GM19438 (cell line): ENCODE measurements at regions not wholly inside any gene's neighbourhood (a gene's known extent, or its start where the extent isn't known, plus 50 kb on each side); places are given as distances from the start of the nearest gene placed in this dataset.
A peak's percentile ranks its signal among the peaks of the same experiment; 100 is the strongest.
"Not testable (repeated sequence)": the region's sequence is repeated elsewhere in the genome, so short reads cannot be mapped to it uniquely, and the experiment has no call there.

Source experiments
- ATAC-seq: cut with Tn5 transposase; IDR thresholded peaks from one replicate; pipeline ENCODE4 v1.9.1; 2021; ENCODE audit warnings: low read depth; ENCODE audit not compliant: unreplicated experiment

DNA sequence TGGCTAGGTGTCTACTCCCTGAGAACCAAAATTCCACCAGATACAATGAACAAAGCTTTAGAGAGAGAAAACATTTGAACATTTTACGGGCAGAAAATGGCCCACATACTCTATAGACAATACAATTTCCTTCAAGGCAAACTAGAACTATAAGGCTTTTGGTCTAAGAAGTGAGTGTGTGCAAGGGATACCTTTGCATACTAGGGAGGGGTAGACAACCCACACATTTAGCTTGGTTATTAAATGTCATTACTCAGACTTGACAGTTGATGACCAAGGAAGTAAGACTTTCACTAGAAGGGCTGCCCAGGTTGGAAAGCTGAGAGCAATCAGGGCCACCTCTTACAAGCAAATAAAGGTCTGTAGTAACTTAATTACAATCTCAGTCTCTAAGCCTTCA lies 64.0 kb upstream of the PLEKHM1 start:
- ATAC-seq, result not testable (repeated sequence)

DNA sequence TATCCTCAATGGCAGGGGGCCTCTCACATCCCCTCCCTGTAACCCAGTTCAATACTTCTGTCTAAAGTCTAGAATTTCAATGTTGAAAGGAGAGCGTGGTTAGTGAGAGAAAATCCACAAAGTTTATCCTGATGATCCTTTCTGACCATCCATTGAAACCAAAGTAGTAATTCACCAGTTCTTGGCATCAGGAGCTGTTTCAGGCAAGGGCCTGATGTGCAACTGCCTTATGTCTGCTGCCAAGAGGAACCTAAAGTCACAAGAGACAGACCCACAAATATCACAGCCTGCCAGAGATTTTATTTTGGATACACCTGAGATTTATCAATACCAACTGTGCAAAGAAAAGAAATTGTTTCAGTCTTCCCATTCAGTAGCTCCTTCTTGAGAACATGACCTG lies 68.3 kb upstream of the PLEKHM1 start:
- not testable (repeated sequence) for ATAC-seq

DNA sequence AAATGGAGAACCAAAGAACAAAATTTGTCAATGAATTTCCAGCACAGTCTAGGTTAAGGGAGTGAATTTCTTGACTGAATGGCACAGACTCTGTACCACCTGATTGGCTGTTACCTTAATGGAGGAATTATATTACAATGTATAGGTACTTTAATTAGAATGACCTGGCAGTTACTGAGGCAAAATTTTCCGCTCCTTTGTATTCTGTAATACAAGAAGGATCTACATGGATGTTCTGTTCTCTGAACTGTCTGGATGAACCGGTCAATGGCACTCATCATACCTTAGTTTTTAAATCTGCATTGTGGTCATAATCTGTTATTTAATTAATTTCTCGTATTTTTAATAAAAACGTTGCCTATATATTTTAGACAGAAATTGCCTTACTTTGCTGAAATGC lies 72.3 kb upstream of the PLEKHM1 start:
- not testable (repeated sequence) for ATAC-seq

DNA sequence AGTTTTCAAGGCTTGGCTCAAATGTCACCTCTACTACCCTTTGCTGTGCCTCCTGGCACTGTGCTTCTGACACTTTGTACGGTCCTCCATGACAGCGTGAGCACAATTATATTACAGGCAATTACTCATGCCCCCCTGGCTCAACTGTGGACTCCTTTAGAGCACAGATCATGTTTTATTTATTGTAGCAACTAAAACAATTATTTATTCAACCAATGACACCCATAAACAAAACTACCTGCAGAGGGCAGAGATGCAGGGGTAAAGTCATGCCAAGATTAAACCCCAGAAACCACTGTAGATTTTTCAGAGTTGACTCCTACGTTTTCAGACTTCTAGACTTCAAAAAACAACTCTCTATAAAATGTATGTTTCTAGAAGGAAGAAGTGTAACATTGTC lies 72.8 kb upstream of the PLEKHM1 start:
- not testable (repeated sequence) for ATAC-seq

DNA sequence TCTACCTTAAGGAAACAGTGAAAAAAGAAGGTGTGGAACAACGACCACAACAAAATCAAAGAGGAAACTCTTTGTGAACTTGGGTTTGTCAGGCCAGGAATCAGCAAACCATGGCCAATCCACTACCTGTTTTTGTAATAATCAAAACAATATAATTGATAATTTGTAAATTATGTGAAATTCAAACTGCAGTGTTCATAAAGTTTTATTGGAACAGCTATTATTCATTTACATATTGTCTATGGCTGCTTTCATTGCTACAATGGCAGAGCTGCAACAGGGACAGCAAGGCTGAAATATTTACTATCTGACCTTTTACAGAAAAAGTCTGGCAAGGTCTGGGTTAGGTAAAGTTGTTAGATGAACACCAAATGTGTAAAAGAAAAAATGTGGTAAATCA lies 77.8 kb upstream of the PLEKHM1 start:
- not testable (repeated sequence) for ATAC-seq

DNA sequence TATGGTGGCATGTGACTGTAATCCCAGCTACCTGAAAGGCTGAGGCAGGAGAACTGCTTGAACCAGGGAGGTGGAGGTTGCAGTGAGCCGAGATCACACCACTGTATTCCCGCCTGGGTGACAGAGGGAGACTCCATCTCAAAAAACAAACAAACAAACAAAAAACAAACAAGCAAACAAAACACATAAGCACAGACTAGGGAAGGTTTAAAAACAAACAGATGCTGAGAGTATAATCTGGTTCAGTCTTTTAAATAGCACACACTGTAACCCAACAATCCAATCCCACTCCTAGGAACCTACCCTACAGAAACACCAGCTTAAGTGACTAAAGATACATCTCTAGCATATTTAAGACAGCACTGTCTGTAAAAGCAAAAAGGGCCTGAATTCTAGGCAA lies 82.8 kb upstream of the PLEKHM1 start:
- ATAC-seq, result not testable (repeated sequence)

DNA sequence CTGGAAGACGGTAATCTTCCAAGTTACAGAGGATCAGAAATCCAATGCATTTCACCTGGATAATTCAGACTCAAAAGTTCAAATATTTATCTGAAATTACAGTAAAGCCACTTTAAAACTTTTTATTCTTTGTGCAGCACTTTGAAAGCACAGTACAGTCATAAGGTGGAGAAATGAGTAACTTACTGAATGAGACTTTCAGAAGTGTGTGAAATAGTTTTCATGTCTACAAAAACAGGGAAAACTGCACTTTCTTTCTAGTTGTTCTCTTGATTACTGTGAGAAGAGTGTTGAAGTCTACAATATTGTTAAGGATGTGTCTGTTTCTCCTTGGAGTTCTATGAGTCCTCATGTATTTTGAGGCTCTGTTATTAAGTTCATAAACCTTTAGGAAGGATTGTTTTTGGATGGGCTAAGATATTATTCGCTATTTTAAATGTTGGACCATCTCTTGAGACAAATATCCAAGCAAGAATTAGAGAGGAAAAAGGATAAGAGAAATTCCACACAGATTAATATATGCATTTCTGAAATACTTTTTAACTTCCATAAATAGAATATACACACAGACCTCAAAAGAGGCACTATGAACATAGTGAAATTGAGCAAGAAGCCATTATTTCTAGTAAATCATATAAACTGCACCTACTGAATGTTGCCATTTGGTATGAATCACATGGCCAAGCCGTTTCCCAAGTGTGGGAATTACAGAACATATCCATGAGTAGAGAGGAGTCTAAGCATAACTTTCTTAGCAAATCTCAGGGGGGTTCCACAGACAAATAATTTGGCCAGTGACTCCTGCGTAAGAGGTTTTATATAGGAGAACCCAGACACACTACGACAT lies 83.6 kb upstream of the PLEKHM1 start:
- ATAC-seq, result no peak

DNA sequence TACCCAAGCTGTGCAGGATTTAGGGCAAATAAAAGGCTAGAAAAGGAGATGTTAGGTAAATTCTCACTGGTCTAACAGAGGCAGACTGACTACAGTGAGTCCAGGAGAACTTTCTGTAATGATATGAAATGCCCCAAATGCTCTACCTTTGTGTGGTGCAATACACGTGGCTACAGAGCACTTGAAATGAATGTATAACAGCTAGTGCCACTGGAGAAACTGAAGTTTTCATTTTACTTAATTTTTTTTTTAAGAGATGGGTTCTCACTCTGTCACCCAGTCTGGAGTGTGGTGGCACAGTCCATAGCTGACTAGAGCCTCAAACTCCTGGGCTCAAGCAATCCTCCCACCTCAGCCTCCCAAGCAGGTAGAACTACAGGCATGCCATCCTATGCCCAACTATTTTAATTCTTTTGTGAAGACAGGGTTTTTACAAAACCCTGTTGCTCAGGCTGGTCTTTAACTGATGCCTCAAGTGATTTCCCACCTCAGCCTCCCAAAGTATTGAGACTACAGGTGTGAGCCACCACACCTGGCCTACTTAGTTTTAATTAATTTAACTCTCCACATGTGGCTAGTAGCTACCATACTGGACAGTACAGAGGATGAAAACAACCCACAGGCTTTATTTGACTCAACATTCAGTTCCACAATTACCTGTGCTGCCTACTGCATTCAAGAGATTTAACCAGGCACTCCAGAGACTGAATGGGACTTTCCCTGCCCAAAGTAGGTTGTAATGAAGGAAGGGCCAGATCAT lies 84.8 kb upstream of the PLEKHM1 start:
- no peak for ATAC-seq

DNA sequence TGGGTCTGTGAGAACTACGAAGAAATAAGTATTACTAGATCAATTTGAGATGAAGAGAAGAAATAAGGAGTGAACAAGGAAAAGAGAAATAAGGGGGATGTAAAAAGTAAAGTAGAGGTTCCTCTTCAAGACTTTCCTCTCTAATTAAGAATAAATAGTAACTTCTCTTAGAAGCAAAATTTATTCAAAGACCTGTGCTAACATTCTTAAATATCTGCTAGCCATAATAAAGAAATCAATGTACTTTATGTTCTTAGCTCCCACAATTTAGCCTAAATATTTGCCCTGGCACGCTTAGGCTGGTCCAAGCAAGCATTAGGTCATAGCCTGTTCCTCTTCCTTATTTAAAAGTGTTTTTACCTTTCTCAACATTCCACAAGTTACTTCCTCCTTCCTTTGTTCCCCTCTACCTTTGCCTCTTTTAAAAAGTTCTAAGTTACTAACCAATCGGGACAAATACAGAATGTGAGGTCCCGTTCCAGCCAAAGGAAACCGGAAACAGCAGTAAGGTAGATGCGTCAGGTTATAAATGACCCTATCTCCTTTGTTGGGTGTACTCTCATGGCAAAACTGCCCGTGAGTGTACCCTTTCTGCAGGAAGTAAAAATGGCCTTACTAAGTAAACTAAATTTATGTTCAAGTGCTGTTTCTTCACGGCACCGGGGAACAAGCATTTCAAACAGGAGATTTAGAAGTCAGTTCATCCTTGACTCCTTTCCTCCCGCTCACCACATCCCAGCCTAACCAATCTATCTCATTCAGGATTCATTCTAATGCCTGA lies 86.2 kb upstream of the PLEKHM1 start:
- not testable (repeated sequence) for ATAC-seq

DNA sequence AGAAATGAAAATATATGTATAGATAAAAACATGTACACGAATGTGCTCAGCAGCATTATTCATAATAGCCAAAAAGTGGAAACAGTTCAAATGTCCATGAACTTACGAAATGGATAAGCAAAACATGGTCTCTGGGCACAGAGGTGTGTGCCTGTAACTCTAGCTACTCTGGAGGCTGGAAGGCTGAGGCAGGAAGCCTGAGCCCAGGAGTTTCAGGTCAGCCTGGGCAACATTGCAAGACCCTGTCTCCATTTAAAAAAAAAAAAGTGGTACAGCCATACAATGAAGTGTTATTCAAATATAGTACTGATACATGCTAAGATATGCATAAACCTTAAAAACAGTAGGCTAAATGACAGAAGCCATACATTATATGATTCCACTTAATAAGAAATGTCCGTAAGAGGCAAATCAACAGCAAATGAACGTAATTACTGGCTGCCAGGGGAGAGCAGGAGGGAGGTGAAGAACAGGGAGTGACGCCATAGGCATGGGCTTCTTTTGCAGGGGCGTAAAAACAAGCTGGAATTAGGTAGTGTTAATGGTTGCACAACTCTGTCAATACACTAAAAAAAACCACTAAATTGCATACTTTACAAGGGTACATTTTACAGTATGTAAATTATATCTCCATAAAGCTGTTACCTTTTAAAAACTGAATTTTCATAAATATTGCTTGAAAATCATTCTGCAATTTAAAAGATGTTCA lies 87.2 kb upstream of the PLEKHM1 start:
- no peak for ATAC-seq

DNA sequence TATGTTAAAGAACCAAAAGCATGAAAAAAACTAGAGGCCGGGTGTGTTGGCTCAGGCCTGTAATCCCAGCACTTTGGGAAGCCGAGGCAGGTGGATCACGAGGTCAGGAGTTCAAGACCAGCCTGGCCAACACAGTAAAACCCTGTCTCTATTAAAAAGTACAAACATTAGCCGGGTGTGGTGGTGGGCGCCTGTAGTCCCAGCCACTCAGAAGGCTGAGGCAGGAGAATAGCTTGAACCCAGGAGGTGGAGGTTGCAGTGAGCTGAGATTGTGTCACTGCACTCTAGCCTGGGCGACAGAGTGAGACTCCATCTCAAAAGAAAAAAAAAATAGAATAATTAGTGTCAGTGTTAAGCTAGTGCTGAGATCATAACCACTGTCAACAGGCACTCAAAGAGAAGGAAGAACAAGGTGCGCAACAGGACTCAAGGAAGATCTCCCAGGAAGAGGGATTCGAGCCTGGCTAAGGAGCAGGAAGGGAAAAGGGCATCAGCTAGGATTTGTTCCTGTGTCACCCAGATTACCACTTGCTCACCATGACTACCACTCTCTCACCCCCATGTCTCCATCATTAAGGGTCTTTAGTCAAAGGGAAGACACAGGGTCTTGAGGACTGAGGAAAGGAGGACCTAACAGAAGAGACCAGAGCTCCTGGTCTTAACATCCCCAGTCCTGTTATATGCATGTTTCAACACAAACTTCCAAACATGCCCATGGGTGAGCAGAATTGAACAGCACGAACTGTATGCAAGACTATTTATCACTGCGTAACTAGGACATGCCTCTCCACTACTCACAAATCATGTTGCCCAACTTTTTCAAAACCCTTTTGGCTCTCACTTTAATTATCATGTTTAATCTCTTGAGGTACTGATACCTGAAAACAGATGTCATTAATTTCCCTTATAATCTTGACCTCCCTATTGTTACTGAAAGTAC lies 88.3 kb upstream of the PLEKHM1 start:
- ATAC-seq, result no peak

DNA sequence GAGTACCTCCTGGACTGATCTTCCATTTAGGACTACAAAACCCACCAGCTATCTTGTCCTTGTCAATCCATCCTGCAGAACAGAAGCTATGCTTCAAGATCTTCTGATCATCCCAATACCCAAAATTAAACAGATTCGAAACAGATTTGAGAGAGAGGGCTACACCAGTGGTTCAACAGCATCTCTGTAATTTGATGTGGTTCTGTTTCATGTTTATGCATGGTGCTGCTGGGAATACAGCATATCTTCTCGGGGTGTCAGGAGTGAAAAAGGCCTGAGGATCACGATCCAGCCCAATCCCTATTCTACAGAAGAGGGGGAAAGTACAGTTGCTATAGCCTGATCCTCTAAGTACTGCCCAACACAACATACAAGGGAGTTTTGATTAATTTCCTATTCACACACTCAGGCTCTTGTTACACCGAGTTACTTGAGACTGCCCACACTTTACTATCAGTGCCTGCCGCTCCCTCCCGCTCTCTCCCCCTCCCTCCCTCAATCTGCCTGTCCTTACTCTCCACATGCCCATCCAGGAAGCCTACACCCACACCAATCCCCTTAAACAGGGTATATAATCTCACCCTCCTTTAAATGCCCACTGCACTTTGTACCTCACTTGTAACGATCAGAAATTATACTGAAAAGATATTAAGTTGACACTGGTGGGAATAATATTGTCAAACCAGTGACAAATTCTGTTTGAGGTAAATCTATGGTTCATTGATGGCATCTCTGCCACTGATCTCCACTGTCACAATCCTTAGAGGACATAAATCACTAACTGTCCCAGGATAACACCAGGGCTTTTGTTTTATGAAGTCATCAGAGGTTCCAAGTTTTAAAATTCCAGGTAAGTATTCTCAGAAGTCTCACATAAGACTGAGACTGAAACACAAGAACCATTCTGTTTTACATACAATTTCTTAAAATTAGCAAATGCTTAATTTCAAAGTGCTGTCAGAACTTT lies 89.3 kb upstream of the PLEKHM1 start:
- no peak for ATAC-seq

DNA sequence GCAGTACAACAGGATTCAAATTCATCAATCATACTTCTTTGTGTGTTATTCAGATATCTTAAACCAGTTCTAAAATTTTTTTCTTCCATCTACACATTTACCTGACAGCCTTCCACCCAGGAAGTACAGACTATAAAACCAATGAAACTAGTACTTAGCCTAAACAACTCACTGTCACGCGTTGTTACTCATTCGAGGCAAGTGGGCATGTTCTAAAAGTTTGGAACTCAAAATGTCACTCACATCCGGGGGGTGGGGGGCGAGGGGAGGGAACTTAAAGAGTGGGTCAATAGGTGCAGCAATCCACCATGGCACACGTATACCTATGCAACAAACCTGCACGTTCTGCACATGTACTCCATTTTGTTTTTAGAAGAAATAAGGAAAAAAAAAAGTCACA lies 90.4 kb upstream of the PLEKHM1 start:
- ATAC-seq, result no peak

DNA sequence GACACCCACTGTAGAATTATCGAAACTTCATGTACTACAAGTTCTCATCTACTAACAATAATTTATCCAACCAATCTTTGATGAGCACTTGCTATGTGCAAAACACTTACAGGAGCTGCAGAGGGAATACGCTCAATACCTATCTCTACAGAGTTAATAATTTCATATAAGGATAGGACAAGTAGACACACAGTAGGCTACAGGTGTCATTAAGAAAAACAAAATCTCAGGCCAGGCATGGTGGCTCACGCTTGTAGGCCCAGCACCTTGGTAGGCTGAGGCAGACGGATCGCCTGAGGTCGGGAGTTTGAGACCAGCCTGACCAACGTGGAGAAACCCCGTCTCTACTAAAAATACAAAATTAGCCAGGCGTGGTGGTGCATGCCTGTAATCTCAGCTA lies 91.3 kb upstream of the PLEKHM1 start:
- no peak for ATAC-seq

DNA sequence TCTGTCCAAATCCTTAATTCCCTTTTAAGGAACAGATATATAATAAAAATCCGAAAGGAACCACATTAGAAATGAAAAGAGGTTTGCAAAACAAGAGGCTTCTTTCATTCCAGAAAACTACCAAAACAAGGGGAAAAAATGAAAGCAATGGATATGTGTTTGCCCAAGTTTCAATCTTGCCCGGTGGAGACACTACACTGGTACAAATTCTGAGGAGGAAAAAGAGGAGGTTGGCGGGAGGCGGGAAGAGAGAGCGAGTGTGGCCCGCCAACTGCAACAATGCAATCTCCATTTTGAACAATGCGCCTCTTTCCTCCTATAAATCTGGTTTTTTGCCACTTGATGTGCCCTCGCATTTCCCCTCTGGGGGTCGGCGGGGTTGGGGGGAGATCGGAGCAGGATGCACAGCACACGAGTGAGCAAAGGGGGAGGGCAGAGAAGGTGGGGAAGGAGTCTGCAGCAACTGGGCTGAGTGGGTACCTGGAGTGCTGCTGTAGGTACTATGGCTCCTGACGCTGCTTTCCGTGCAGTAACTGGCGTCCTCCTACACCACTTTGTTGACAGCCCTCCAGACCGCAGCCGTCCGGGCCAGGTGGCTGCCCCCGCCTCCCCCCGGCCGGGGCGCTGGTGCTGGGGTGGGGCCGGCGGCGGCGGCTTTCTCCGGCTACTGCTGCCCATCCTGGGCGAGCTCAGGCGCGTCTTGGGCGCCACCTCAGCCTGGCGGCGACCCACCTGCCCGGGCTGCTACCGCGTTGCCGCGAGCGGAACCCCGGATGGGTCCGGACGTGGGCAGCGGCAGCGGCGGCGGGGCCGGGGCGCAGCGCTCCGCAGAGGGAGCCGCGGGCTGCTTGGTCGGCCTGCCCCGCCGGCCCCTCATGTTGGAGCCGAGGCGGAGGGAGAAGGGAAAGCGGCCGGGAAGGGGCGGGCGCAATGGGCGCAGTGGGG lies 93.8 kb upstream of the PLEKHM1 start:
- peak; percentile 44 for ATAC-seq

DNA sequence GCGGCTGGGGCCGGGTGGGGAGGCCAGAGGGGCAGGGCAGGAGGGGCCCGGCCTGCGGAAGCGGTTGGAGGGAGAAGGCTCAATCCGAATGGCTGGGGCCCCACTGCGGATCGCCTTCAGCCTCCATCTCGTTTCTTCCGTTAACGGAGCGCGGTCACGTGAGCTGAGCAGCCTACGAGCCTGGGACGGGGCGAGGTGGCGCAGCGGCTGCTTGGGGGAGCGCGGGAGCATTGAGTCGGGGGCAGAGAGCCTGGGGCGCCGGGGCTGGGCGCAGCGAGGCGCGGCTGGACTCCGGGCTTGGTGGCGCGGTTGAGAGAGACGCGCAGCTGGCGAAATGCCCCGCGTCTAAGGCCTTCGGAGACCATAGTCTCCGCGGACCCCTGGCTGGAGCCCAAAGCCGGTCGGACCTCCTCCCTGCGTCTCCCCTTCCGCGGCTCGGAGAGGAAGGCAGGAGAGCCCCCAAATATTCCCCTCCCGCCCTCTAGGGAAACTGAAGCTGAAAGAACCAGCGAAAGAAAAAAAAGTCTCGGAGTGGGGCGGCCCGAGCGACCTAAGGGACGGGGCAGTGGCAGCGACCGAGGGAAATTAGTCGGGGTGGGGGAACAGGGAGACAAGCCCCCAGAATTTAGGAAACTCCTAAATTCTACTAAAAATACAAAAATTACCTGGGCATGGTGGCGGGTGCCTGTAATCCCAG lies 94.7 kb upstream of the PLEKHM1 start:
- ATAC-seq, result peak; percentile 56
